ENCODE measurements at regions not wholly inside any gene's neighbourhood (a gene's known extent, or its start where the extent isn't known, plus 50 kb on each side); places are given as distances from the start of the nearest gene placed in this dataset.

DNA sequence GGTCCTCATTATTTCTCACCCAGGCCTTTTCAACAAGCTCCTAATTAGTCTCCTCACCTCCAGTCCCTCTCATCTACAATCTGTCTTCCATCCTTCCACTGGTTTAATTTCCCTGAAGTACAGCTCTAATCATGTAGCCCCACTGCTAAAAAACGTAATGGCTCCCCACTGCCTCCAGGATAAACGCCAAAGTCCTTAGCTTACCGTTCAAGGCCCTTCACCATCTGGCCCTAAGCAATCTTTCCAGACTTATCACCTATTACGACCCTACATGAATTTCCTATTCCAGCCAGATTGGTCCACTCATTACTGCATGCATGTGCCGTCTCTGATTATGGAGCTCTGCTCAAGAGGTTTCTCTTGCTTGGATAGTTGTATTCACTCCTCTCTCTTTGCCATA, 83.1 kb upstream of the DAB1 start:
- DNase-seq (ENCODE audit: low read depth in 2 of 2): no peak

DNA sequence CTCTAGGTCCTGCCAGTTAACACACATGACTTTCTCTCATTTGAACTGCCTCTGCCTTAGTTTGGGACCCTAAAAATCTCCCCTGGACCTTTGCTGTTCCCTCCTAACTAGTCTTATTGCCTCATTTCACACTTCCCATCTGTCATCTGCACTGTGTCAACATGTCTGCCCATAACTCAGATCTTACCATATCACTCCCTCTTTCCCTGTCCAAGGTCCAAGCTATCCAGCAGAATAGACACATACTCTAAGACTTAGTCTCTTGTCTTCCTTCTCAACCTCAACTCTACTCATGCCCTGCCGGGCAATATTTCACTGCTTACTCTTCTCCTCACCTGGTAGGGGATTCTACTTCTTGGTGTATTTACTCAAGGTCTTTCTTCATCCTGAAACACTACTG, 79.5 kb upstream of the DAB1 start:
- no peak for DNase-seq (ENCODE audit: low read depth in 2 of 2)

DNA sequence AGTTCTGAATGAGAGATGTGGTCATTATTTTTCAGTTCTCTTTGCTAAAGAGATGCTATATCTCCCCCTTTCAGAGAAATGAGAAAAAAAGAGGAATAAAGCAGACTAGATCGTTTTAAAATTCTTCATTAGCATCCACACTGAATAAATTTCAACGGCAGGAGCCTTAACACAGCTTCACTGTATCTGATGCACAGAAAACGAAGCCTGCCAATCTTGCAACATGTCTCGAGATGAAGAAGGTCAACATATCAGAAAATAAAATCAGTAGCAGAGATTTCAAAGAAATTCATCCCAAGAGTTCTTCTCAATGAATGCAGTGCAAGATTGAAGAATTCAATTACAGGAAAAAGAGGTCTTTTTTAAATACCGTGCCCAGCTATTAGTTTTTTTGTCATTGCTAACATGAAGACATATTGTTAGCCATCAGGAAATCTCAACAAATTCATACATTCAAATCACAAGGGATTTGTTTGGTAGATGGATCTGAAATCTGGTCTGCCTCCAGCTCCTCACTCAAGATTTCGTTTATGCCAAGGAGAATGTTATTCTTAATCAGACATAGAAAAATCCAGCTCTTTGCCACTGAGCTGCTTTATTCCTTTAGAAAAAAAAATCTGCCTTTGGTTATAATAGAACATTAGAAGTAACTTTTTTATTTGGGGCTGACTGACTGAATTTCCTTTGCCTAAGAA, 76.4 kb upstream of the DAB1 start:
- no peak for DNase-seq (ENCODE audit: low read depth in 2 of 2)

DNA sequence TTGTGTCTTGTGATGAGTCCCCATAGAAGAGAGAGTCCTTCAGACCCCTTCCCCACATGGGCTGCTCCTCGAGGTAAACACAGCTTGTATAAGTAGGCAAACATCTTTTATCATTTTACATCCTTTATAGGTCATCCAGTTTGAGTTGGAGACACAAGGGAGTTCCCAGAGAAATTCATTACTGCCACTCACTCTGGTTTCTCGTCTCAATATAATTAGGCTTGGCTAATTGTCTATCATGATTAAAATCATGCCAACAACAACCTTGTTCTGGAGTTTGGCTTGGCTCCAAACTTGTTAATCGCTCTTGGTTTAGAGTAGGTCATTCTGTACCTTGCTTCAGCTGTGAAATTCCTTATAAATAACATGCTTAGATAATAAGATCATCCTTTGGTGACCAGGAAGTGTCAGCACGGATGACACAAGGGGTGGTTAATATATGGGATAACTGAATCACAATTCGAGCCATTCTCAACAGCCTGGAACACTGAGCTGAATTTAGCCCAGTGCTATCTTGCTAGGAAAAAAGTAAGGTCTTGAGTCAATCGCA, 70.7 kb upstream of the DAB1 start:
- no peak for DNase-seq (ENCODE audit: low read depth in 2 of 2)

DNA sequence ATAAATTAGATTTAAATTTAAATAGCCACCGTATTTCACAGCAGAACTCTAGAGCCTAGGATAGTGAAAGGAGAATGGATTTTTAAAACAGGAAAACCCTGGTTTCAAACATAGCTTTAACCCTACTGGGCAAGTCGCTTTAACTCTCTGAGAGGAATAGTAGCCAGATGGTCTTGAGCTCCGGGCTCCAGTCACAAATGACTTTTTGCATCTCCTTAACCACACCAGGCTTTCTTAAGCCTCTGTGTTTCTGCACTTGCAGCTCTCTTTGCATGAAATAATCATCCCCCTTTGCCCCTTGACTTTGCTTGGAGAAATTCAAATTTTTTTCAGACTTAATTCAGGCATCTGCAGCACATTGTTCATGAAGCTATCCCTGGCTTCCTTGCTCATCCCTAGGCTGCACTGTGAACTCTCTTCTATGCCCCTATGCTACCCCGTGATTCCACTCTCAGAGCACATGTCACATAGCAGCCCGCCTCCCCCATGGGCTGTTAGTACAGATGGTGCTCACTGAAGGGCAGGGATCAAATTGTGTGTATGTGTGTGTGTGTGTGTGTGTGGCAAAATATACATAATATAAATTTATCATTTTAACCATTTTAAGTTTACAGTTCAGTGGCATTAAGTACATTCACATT, 68.8 kb upstream of the DAB1 start:
- DNase-seq (ENCODE audit: low read depth in 2 of 2): no peak

DNA sequence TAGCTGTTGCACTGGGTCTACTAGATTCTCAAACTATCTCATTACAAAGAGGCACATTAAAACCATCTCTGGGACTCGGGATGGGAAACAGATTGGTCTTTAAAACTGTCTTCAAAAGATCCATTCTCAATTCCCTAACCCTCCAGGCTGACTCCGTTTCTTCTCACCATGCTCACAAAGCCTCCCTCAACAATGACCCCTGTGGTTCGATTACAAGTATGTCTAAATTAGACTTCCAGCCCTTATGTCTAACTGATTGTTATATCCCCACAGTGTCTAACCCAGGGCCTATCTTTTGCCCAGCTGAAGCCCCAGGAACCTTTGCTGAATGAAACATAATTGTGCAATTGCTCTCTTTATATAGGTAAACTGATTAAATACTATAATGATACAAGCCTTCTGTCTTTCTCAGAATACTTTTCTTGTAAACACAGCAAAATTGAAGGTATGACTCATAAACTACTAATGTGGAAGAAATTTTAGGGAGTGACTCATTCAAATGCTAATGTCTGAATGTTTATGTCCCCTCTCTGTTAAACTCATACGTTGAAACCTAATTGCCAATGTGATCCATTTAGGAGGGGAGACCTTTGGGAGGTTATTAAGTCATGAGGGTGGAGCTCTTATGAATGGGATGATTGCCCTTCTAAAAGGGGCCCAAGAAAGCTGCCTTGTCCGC, 65.6 kb upstream of the DAB1 start:
- DNase-seq (ENCODE audit: low read depth in 2 of 2): no peak

DNA sequence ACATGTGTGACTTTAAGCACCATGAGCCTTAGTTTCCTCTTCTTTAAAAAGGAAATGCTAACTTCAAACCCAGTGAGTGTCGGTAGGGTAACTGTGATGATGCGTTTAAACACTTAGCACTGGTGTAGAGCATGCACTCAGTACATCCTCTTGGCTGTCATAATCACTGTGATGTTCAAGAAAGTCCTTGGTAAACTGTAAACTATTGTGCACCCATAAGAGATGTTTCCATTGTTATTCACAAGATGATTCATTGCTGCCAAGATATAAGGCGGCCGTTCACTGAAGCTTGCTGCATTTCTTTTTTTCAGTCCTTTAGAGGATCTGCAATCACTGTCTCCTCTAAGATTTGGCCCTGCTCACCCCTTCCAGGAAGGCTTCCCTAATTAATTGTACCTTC, 61.8 kb upstream of the DAB1 start:
- no peak for DNase-seq (ENCODE audit: low read depth in 2 of 2)

DNA sequence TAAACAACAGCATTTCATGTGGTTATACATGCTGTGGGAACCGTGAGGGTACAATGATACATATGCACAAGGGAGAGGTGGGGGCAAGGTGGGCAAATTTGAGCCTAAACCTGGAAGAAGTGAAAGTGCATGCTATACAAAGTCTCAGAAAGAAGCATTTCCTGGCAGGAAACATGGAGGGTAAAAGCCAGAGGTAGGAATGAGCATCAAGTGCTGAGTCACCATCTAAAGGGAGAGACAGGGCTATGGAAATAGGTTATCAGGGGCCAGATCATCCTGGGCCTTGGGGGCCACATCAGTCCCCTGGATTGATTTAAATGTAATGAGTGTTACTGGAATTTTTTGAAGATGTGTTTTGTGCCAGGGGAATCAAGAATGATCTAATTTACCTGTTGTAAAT, 60.1 kb upstream of the DAB1 start:
- DNase-seq (ENCODE audit: low read depth in 2 of 2): no peak

DNA sequence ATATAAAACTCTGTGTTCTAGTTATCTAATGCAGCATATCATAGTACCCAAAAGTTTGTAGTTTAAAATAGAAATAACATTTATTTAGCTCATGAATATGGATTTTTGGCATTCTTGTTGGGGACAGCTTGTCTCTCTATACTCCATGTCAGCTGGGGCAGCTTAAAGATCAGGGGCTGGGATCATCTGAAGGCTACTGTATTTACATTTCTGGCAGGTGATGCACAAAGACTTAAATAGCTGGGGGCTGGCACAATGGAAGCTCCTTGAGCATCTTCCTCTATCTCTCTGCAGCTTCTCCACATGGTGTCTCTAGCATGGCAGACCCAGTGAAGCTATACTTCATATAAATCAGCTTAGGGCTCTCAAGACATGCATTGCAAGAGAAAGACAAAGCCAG, 55.6 kb upstream of the DAB1 start:
- no peak for DNase-seq (ENCODE audit: low read depth in 2 of 2)

DNA sequence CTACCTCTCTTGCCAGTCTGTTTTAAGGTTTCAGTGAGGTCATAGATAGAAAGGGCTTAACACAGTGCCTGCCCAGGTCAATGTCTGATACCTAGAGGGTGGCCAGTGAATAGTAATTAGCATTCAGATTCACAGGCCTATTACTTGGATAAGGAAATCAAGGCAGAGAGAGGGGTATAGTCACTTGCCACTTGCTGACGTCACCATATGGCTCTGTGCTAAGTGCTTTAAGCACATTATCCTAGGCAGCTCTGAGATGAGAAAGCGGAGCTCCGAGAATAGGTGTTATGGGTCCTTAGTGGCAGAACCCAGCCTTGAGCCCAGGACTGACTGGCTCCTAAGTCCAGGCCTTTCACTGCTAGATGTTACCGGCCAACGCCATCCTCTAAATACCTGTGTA, 51.5 kb upstream of the DAB1 start:
- no peak for DNase-seq (ENCODE audit: low read depth in 2 of 2)

DNA sequence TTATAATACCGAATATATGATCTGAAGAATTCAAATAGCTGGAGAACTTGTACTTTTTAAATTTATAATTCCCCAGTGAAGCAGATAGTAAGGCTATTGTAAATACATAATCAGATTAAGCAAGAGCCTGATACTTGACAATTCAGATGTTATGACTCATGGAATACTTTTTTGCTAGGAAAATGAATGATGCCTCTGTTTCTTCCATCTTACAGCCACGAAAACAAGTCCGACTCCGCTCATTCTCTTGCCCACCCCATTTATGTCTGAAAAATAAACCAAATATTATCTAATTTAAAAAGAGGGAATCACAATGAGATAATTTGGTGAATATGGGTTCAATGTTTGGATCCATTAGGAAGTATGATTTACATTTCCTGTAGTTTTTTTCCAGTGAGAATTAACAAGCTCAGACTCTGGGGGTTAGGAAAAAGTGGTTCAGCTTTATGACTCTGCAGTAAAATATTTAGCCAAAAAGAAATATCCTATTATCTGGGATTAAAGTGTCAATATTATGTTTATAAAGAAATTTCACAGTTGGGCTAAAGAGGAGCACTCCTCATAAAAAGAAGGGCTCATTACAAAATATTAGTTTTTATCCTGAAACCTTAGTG, 50.4 kb upstream of the DAB1 start:
- DNase-seq (ENCODE audit: low read depth in 2 of 2): no peak

Measured in stimulated activated CD8-positive, alpha-beta memory T cell treated with anti-CD3 and anti-CD28 coated beads, Interleukin-2, amount 100 ng/mL, for 48 hours (primary cell).